ENCODE measurements at regions not wholly inside any gene's neighbourhood (a gene's known extent, or its start where the extent isn't known, plus 50 kb on each side); places are given as distances from the start of the nearest gene placed in this dataset.
"Not testable (repeated sequence)": the region's sequence is repeated elsewhere in the genome, so short reads cannot be mapped to it uniquely, and the experiment has no call there.

GRCh38 chr2:187050409-187050998 lies 201.5 kb upstream of the ZSWIM2 start:
- H2AFZ ChIP-seq (ENCODE audit: low read depth, low read length) = no peak overlapping the region
- H3K36me3 ChIP-seq (replicated peaks; ENCODE audit: low read depth, low read length) = no peaks in the 10 kb centered on the region
- no peaks in the 10 kb centered on the region for H3K9me3 ChIP-seq (ENCODE audit: insufficient read depth, low read length)
- no peak overlapping the region for H3K4me3 ChIP-seq (ENCODE audit: low read length)
- no peak overlapping the region for H3K9ac ChIP-seq (ENCODE audit: low read length)
- no peaks in the 10 kb centered on the region for H4K20me1 ChIP-seq (ENCODE audit: insufficient read depth, low read length)
- H3K27me3 ChIP-seq (ENCODE audit: low read depth, low read length) = no peaks in the 10 kb centered on the region
- no peak overlapping the region for H3K4me2 ChIP-seq (ENCODE audit: low read length)
- H3K27ac ChIP-seq (ENCODE audit: low read length) = no peak overlapping the region
- TF ChIP-seq CTCF (IDR thresholded peaks at IDR 0.05; ENCODE audit: low read depth, low read length) (no peak), EZH2phosphoT487 (IDR thresholded peaks at IDR 0.05; ENCODE audit: low read depth) (no peak)
- H3K79me2 ChIP-seq (ENCODE audit: low read length) = no peaks in the 10 kb centered on the region
- no peaks in the 10 kb centered on the region for H3K4me1 ChIP-seq (ENCODE audit: low read length)

GRCh38 chr2:187037310-187037709 lies 188.3 kb upstream of the ZSWIM2 start:
- Histone ChIP-seq H3K27ac (ENCODE audit: low read length) (no peak overlapping the region), H3K27me3 (ENCODE audit: low read depth, low read length) (no peaks in the 10 kb centered on the region), H4K20me1 (ENCODE audit: insufficient read depth, low read length) (no peaks in the 10 kb centered on the region), H3K79me2 (ENCODE audit: low read length) (no peaks in the 10 kb centered on the region), H3K9me3 (ENCODE audit: insufficient read depth, low read length) (no peaks in the 10 kb centered on the region), H3K4me2 (ENCODE audit: low read length) (no peak overlapping the region), H3K9ac (ENCODE audit: low read length) (no peak overlapping the region), H2AFZ (ENCODE audit: low read depth, low read length) (no peak overlapping the region), H3K4me3 (ENCODE audit: low read length) (no peak overlapping the region), H3K36me3 (replicated peaks; ENCODE audit: low read depth, low read length) (no peaks in the 10 kb centered on the region), H3K4me1 (ENCODE audit: low read length) (no peaks in the 10 kb centered on the region)
- no peak for TF ChIP-seq CTCF (IDR thresholded peaks at IDR 0.05; ENCODE audit: low read depth, low read length)
- no peak for TF ChIP-seq EZH2phosphoT487 (IDR thresholded peaks at IDR 0.05; ENCODE audit: low read depth)

GRCh38 chr2:187034434-187034833 lies 185.5 kb upstream of the ZSWIM2 start:
- Histone ChIP-seq H3K4me3 (ENCODE audit: low read length) (no peak overlapping the region), H3K27me3 (ENCODE audit: low read depth, low read length) (no peaks in the 10 kb centered on the region), H4K20me1 (ENCODE audit: insufficient read depth, low read length) (no peaks in the 10 kb centered on the region), H3K27ac (ENCODE audit: low read length) (no peak overlapping the region), H2AFZ (ENCODE audit: low read depth, low read length) (no peak overlapping the region), H3K9me3 (ENCODE audit: insufficient read depth, low read length) (no peaks in the 10 kb centered on the region), H3K36me3 (replicated peaks; ENCODE audit: low read depth, low read length) (no peaks in the 10 kb centered on the region), H3K79me2 (ENCODE audit: low read length) (no peaks in the 10 kb centered on the region), H3K4me2 (ENCODE audit: low read length) (no peak overlapping the region), H3K4me1 (ENCODE audit: low read length) (no peaks in the 10 kb centered on the region), H3K9ac (ENCODE audit: low read length) (no peak overlapping the region)
- no peak for TF ChIP-seq CTCF (IDR thresholded peaks at IDR 0.05; ENCODE audit: low read depth, low read length)
- no peak for TF ChIP-seq EZH2phosphoT487 (IDR thresholded peaks at IDR 0.05; ENCODE audit: low read depth)

GRCh38 chr2:187024739-187025138 lies 175.8 kb upstream of the ZSWIM2 start:
- Histone ChIP-seq H3K27ac (ENCODE audit: low read length) (no peak overlapping the region), H3K4me1 (ENCODE audit: low read length) (no peaks in the 10 kb centered on the region), H4K20me1 (ENCODE audit: insufficient read depth, low read length) (no peaks in the 10 kb centered on the region), H2AFZ (ENCODE audit: low read depth, low read length) (no peak overlapping the region), H3K27me3 (ENCODE audit: low read depth, low read length) (no peaks in the 10 kb centered on the region), H3K9ac (ENCODE audit: low read length) (no peak overlapping the region), H3K36me3 (replicated peaks; ENCODE audit: low read depth, low read length) (no peaks in the 10 kb centered on the region), H3K4me3 (ENCODE audit: low read length) (no peak overlapping the region), H3K4me2 (ENCODE audit: low read length) (no peak overlapping the region), H3K79me2 (ENCODE audit: low read length) (no peaks in the 10 kb centered on the region), H3K9me3 (ENCODE audit: insufficient read depth, low read length) (no peaks in the 10 kb centered on the region)
- TF ChIP-seq CTCF (IDR thresholded peaks at IDR 0.05; ENCODE audit: low read depth, low read length) (no peak), EZH2phosphoT487 (IDR thresholded peaks at IDR 0.05; ENCODE audit: low read depth) (no peak)

GRCh38 chr2:187023996-187024395 lies 175.0 kb upstream of the ZSWIM2 start:
- not testable (repeated sequence) for H3K79me2 ChIP-seq (ENCODE audit: low read length); H3K4me2 ChIP-seq (ENCODE audit: low read length); H4K20me1 ChIP-seq (ENCODE audit: insufficient read depth, low read length); H3K4me1 ChIP-seq (ENCODE audit: low read length); H3K9ac ChIP-seq (ENCODE audit: low read length); H3K36me3 ChIP-seq (replicated peaks; ENCODE audit: low read depth, low read length); H3K27me3 ChIP-seq (ENCODE audit: low read depth, low read length); H3K9me3 ChIP-seq (ENCODE audit: insufficient read depth, low read length); H2AFZ ChIP-seq (ENCODE audit: low read depth, low read length); H3K27ac ChIP-seq (ENCODE audit: low read length); H3K4me3 ChIP-seq (ENCODE audit: low read length)

All from OCI-LY3 (cell line).